K562 (cell line): ENCODE measurements at regions not wholly inside any gene's neighbourhood (a gene's known extent, or its start where the extent isn't known, plus 50 kb on each side); places are given as distances from the start of the nearest gene placed in this dataset.
A peak's percentile ranks its signal among the peaks of the same experiment; 100 is the strongest.

Experiments
- ASH1L ChIP-seq: fragments of 450-650 bp; IDR thresholded peaks from 2 replicates; pipeline ENCODE4 v1.6.1; 2018; ENCODE audit warnings: borderline replicate concordance, mild to moderate bottlenecking, low read depth; ENCODE audit not compliant: partially characterized antibody
- ATF3 ChIP-seq, 2 experiments: fragments of 450-650 bp in 1 of 2; sonication (generic) in 1 of 2; formaldehyde crosslinking in 1 of 2; IDR thresholded peaks in 1 of 2; conservative IDR thresholded peaks in 1 of 2; 2 replicates each; pipeline versions ENCODE4 v1.6.1 to v1.8.1; 2016 to 2023; ENCODE audit warnings: mild to moderate bottlenecking in 2 of 2, moderate library complexity in 2 of 2, inconsistent platforms in 1 of 2, missing genetic modification reagents in 1 of 2
- ATF6 ChIP-seq: sonication (generic); formaldehyde crosslinking; IDR thresholded peaks from 2 replicates; pipeline ENCODE4 v1.4.0; 2020; ENCODE audit warnings: mild to moderate bottlenecking, missing genetic modification reagents
- CC2D1A ChIP-seq: fragments of 450-650 bp; IDR thresholded peaks from 2 replicates; pipeline ENCODE4 v1.6.1; 2017; ENCODE audit warnings: mild to moderate bottlenecking
- CCAR2 ChIP-seq: fragments of 200-400 bp; formaldehyde crosslinking; IDR thresholded peaks from 2 replicates; pipeline ENCODE4 v1.6.1; 2017; ENCODE audit warnings: mild to moderate bottlenecking, low read depth, low read length
- ETS1 ChIP-seq: conservative IDR thresholded peaks from 2 replicates; pipeline ENCODE4 v1.6.1; 2011; ENCODE audit warnings: low read depth, mild to moderate bottlenecking, low read length; ENCODE audit not compliant: control insufficient read depth
- FOXK2 ChIP-seq, 2 experiments: fragments of 450-650 bp; IDR thresholded peaks in 1 of 2; conservative IDR thresholded peaks in 1 of 2; 2 replicates each; pipeline ENCODE4 v1.6.1; 2016; ENCODE audit warnings: low read depth in 2 of 2, mild to moderate bottlenecking in 1 of 2
- GTF2F1 ChIP-seq: IDR thresholded peaks from 2 replicates; pipeline ENCODE4 v1.6.1; 2011; ENCODE audit warnings: low read depth, low read length, improper control_type of control experiment
- HCFC1 ChIP-seq: IDR thresholded peaks from 2 replicates; pipeline ENCODE4 v1.6.1; 2012; ENCODE audit warnings: low read depth, low read length, improper control_type of control experiment
- IFI16 ChIP-seq: fragments of 250-450 bp; sonication (Bioruptor Pico); IDR thresholded peaks from 2 replicates; pipeline ENCODE4 v2.1.2; 2022; ENCODE audit warnings: mild to moderate bottlenecking, inconsistent platforms
- JUND ChIP-seq, 2 experiments: IDR thresholded peaks; 2 replicates in 1 of 2; 3 replicates in 1 of 2; pipeline ENCODE4 v1.6.1; 2011; ENCODE audit warnings: borderline replicate concordance in 2 of 2, low read depth in 2 of 2, low read length in 2 of 2, improper control_type of control experiment in 1 of 2, missing biosample characterization in 1 of 2, missing genetic modification characterization in 1 of 2, missing genetic modification reagents in 1 of 2
- MAFG ChIP-seq: fragments of 450-650 bp; conservative IDR thresholded peaks from 2 replicates; pipeline ENCODE4 v1.6.1; 2016; ENCODE audit warnings: missing genetic modification characterization, missing compliant biosample characterization
- NONO ChIP-seq, 2 experiments: fragments of 200-400 bp in 1 of 2; fragments of 450-650 bp in 1 of 2; formaldehyde crosslinking in 1 of 2; IDR thresholded peaks; 2 replicates each; pipeline ENCODE4 v1.6.1; 2017; ENCODE audit warnings: low read depth in 2 of 2, mild to moderate bottlenecking in 2 of 2, moderate library complexity in 2 of 2, low read length in 1 of 2
- NR4A1 ChIP-seq, 2 experiments: fragments of 250-450 bp in 1 of 2; fragments of 450-650 bp in 1 of 2; sonication (Bioruptor Pico) in 1 of 2; IDR thresholded peaks; 2 replicates each; pipeline versions ENCODE4 v1.4.0 to v1.6.1; 2016 to 2020; ENCODE audit warnings: mild to moderate bottlenecking in 2 of 2, missing compliant biosample characterization in 1 of 2, missing genetic modification characterization in 1 of 2, moderate library complexity in 1 of 2
- POLR2AphosphoS2 ChIP-seq: IDR thresholded peaks from 2 replicates; pipeline ENCODE4 v1.6.1; 2012; ENCODE audit warnings: low read length, improper control_type of control experiment
- POLR2H ChIP-seq: IDR thresholded peaks from 2 replicates; pipeline ENCODE4 v1.6.1; 2016; ENCODE audit warnings: missing genetic modification characterization, low read depth, mild to moderate bottlenecking, control low read depth, missing compliant biosample characterization, moderate library complexity
- RBM17 ChIP-seq: fragments of 200-400 bp; formaldehyde crosslinking; IDR thresholded peaks from 2 replicates; pipeline ENCODE4 v1.6.1; 2017; ENCODE audit warnings: low read depth, mild to moderate bottlenecking, low read length, borderline replicate concordance
- SAFB2 ChIP-seq: fragments of 200-400 bp; formaldehyde crosslinking; IDR thresholded peaks from 2 replicates; pipeline ENCODE4 v1.6.1; 2018; ENCODE audit warnings: borderline replicate concordance, low read length, low read depth, moderate library complexity; ENCODE audit not compliant: severe bottlenecking
- SMC3 ChIP-seq: conservative IDR thresholded peaks from 2 replicates; pipeline ENCODE4 v1.6.1; 2011; ENCODE audit warnings: low read depth, low read length, improper control_type of control experiment; ENCODE audit not compliant: insufficient read depth
- SPI1 ChIP-seq: IDR thresholded peaks from 2 replicates; pipeline ENCODE4 v1.6.1; 2011; ENCODE audit warnings: low read depth, low read length, control low read depth, borderline replicate concordance
- SRF ChIP-seq, 2 experiments: fragments of 250-450, 450-650 bp in 1 of 2; sonication (Bioruptor Pico) in 1 of 2; sonication (generic) in 1 of 2; formaldehyde crosslinking; IDR thresholded peaks; 2 replicates each; pipeline versions ENCODE4 v1.5.0 to v1.5.1; 2020 to 2022; ENCODE audit warnings: mild to moderate bottlenecking in 1 of 2, missing genetic modification reagents in 1 of 2
- TEAD2 ChIP-seq: fragments of 450-650 bp; IDR thresholded peaks from 2 replicates; pipeline ENCODE4 v1.6.1; 2016; ENCODE audit warnings: missing genetic modification characterization, control low read depth, missing compliant biosample characterization
- ZFP1 ChIP-seq: fragments of 450-650 bp; formaldehyde crosslinking; IDR thresholded peaks from 2 replicates; pipeline ENCODE4 v1.4.0; 2020; ENCODE audit warnings: mild to moderate bottlenecking, mixed read lengths
- ZNF197 ChIP-seq: fragments of 200-800 bp; sonication (Bioruptor generic); IDR thresholded peaks from 2 replicates; pipeline ENCODE4 v1.6.1; 2016; ENCODE audit warnings: low read depth, missing genetic modification characterization, missing compliant biosample characterization
- ZNF75A ChIP-seq: fragments of 450-650 bp; formaldehyde crosslinking; IDR thresholded peaks from 2 replicates; pipeline ENCODE4 v1.4.0; 2020; ENCODE audit warnings: mild to moderate bottlenecking

DNA sequence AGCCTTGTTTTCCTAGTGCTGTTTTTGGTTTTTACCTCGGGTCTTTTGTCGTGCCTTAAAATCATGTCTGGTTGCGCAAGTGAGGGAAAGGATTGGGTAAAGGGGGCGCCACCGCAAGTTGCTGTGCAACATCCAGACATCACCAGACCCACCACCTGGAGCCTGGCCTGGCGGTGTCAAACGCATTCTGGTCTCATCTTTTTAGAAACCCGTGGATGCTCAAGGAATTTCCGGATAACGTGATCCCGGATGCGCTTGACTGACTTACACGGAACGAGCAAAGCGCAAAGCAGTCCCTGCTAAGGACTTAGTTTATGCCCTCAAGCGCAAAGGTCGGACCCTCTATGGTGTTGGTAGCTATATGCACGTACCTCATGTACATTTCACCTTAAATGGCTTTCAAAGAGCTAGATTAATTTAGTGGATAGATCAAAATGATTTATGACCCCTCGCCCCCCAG lies 105.2 kb downstream of the OR2B2 start (continued):
- TF ChIP-seq SAFB2 (no peak), SMC3 (no peak), JUND (IDR thresholded peaks at IDR 0.05; ENCODE audit: borderline replicate concordance, low read depth, low read length) (no peak), JUND (tag; IDR thresholded peaks at IDR 0.05; ENCODE audit: borderline replicate concordance, low read depth, low read length) (no peak), SRF (CRISPR knock-in tag; IDR thresholded peaks at IDR 0.05) (peak in 1 of 2 experiments; percentile 81; a peak in 2 of 4 replicates), IFI16 (CRISPR knock-in tag) (no peak), POLR2AphosphoS2 (no peak), ASH1L (no peak), NR4A1 (CRISPR knock-in tag; IDR thresholded peaks at IDR 0.05) (no peak), NR4A1 (tag; IDR thresholded peaks at IDR 0.05) (no peak), NONO (IDR thresholded peaks at IDR 0.05; ENCODE audit: low read depth in 2 of 2, low read length in 1 of 2) (no peak), HCFC1 (no peak), TEAD2 (no peak), RBM17 (no peak), CCAR2 (no peak), ATF3 (IDR thresholded peaks at IDR 0.05) (peak; percentile 34; the same call in 1 of the 2 replicates), ATF3 (CRISPR knock-in tag; conservative IDR thresholded peaks at IDR 0.05) (no peak), POLR2H (tag) (no peak), ZNF197 (no peak), CC2D1A (no peak), SPI1 (no peak), MAFG (tag) (no peak), FOXK2 (conservative IDR thresholded peaks at IDR 0.05 in 1 of 2, IDR thresholded peaks at IDR 0.05 in 1 of 2; ENCODE audit: low read depth in 2 of 2) (no peak), GTF2F1 (no peak), ATF6 (CRISPR knock-in tag) (no peak), ZNF75A (CRISPR knock-in tag) (no peak), ETS1 (no peak), ZFP1 (CRISPR knock-in tag) (no peak)
